AG09309 (cell line): ENCODE measurements at regions not wholly inside any gene's neighbourhood (a gene's known extent, or its start where the extent isn't known, plus 50 kb on each side); places are given as distances from the start of the nearest gene placed in this dataset.

Source experiments
- DNase-seq: peaks from one replicate; pipeline ENCODE4 v3.0.0-alpha.2; 2010; ENCODE audit warnings: low read depth
- H3K4me3 ChIP-seq: 2 replicates; pipeline ENCODE4 v1.5.1; 2011; ENCODE audit warnings: mild to moderate bottlenecking, low read depth, low read length, moderate library complexity; ENCODE audit not compliant: control insufficient read depth
- TF ChIP-seq, protein P1 (sequence below): IDR thresholded peaks from 2 replicates; pipeline ENCODE4 v1.5.1; 2011; ENCODE audit warnings: mild to moderate bottlenecking, low read depth, low read length, inconsistent platforms; ENCODE audit not compliant: insufficient read depth, control insufficient read depth; ENCODE audit errors: missing control alignments

GRCh38 chr6:167672738-167673137 is 154.0 kb upstream of the AFDN start:
- TF ChIP-seq, protein P1, sequence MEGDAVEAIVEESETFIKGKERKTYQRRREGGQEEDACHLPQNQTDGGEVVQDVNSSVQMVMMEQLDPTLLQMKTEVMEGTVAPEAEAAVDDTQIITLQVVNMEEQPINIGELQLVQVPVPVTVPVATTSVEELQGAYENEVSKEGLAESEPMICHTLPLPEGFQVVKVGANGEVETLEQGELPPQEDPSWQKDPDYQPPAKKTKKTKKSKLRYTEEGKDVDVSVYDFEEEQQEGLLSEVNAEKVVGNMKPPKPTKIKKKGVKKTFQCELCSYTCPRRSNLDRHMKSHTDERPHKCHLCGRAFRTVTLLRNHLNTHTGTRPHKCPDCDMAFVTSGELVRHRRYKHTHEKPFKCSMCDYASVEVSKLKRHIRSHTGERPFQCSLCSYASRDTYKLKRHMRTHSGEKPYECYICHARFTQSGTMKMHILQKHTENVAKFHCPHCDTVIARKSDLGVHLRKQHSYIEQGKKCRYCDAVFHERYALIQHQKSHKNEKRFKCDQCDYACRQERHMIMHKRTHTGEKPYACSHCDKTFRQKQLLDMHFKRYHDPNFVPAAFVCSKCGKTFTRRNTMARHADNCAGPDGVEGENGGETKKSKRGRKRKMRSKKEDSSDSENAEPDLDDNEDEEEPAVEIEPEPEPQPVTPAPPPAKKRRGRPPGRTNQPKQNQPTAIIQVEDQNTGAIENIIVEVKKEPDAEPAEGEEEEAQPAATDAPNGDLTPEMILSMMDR = no peak
- no peak overlapping the region for H3K4me3 ChIP-seq
- no peak for DNase-seq

GRCh38 chr6:167673946-167674345 is 152.8 kb upstream of the AFDN start:
- no peak for DNase-seq
- no peak overlapping the region for H3K4me3 ChIP-seq
- TF ChIP-seq, protein P1 = no peak

- H3K4me3 ChIP-seq = no peak overlapping the region
- TF ChIP-seq, protein P1 = no peak
These were observed 152.2 kb upstream of the AFDN start for GRCh38 chr6:167674486-167674885.

DNA sequence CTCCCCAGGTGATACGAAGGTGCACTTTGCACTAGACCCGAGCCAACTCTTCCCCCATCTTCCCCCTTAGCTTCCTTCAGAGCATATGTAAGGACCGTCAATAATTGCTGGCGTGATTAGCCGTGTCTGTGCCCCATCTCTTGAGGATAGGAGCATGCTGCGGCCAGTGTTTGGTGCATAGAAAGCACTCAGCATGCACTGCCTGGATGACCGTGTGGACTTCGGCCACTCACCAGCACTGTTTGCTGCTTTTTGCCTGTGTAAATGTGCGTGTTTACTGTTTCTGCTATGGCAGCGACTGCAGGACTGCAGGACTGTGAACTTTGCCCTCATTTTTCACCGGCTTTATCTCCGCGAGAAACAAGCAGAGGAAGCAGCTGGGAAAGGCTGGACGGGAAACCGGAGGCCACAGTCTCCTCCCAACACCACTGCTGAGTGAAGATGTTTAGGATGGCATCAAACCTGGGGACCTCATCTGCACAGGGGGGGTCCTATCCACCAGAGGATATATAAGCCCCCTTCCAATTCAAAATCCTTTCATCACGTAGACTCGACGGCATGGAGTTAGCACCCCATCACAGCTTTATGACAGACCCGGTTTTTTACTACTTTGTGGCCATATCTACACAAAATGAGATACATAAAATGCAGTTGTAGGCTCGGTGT is 150.6 kb upstream of the AFDN start:
- no peak for DNase-seq
- TF ChIP-seq, protein P1 = no peak
- H3K4me3 ChIP-seq = no peak overlapping the region

More at GRCh38 chr6:167674486-167674885, 152.2 kb upstream of the AFDN start:
- no peak for DNase-seq

DNA sequence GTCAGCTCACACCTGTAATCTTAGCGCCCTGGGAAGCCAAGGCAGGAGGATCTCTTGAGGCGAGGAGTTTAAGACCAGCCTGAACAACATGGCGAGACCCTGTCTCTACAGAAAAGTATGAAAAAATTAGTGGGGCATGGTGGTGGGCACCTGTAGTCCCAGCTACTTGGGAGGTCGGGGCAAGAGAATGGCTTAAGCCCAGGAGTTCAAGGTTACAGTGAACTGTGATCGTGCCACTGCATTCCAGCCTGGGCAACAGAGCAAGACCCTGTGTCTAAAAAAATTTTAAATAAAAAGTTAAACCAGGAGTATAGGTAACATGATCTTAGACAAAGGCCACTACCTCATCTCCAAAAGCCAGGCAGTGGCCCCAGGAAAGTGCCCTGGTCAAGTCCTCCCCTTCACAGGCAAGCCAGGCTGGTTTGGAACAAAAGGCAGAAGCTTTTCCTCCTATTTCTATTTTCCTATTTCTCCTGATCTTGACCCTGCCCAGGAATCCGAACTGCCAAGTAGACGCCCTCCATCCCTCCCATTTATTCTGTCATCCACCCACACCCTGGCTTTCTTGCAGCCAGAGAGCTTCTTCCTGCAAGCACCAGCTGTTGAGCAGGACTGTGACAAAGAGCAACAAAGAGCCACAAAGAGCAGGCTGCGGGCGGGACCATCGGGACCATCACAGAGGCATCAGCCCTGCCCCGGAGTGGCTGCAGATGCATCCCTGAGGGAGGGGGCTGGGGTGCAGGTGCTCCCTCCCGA is 149.9 kb upstream of the AFDN start:
- TF ChIP-seq, protein P1 = no peak
- DNase-seq = no peak
- no peak overlapping the region for H3K4me3 ChIP-seq

GRCh38 chr6:167677422-167677789 is 149.3 kb upstream of the AFDN start:
- TF ChIP-seq, protein P1 = no peak
- H3K4me3 ChIP-seq = no peak overlapping the region
- no peak for DNase-seq
